Esophagus muscularis mucosa (tissue), 3 donors: ENCODE measurements at regions not wholly inside any gene's neighbourhood (a gene's known extent, or its start where the extent isn't known, plus 50 kb on each side); places are given as distances from the start of the nearest gene placed in this dataset.

Experiments used
- CTCF ChIP-seq, 3 experiments: fragments of 200-600 bp in 2 of 3; fragments of 450-650 bp in 1 of 3; sonication (generic) in 2 of 3; IDR thresholded peaks; one replicate each; pipeline ENCODE4 v1.5.1; 2017 to 2019; ENCODE audit warnings: antibody characterized with exemption in 3 of 3, mild to moderate bottlenecking in 2 of 3, moderate library complexity in 1 of 3
- POLR2AphosphoS5 ChIP-seq, 2 donors: sonication (generic); formaldehyde crosslinking; IDR thresholded peaks; one replicate each; pipeline ENCODE4 v1.6.1; 2017; ENCODE audit warnings: antibody characterized with exemption in 2 of 2

DNA sequence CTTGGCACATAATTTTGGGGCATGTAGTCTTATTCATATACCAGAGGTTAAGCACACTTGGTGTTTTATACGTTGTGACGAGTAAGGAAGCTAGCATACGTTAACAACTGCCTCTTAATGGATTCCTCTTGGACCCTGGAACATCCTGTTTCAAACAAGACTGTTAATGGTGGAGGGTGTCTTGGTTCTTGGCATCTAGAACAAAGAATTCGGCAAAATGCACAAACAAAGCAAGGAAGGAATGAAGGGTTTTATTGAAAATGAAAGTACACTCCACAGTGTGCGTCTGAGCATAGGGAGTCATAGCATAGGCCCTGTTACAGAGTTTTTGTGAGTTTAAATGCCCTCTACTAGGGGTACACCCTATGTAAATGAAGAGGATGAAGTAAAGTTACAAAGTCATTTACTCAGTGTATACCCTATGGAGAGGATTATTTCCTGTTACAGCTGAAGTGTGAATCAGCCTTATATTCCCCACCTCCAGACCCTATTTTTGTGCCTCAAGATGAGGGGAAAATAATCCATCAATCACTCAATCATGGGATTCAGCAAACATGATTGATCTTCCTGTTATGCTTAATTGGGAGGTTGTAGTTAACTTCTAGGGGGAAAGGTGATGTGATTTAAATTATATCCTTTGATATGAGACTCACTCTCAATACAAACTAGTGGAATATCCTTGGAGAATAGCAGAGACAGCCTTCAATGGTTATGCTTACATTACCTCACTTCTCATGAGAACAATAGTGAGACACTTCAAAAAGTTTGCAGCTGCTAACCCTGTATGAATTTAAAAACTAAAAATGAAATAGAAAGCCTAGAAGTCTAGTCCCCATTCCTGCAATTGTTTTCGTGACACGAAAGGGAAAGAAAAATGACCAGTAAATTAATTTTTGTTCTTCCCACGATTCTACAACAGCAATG, 84.9 kb upstream of the MYO10 start:
- no peak for TF ChIP-seq CTCF (IDR thresholded peaks at IDR 0.05)
- no peak for TF ChIP-seq POLR2AphosphoS5 (IDR thresholded peaks at IDR 0.05)
